A673 (cell line): ENCODE measurements at regions not wholly inside any gene's neighbourhood (a gene's known extent, or its start where the extent isn't known, plus 50 kb on each side); places are given as distances from the start of the nearest gene placed in this dataset.

ENCODE experiments used
- EZH2 ChIP-seq: fragments of 200-600 bp; sonication (generic); IDR thresholded peaks from 2 replicates; pipeline ENCODE4 v1.6.1; 2017; ENCODE audit warnings: borderline replicate concordance, low read depth, mild to moderate bottlenecking, mixed read lengths, antibody characterized with exemption, low read length; ENCODE audit not compliant: poor library complexity, severe bottlenecking
- TF ChIP-seq, protein P1 (sequence below): fragments of 300-800, 200-600 bp; sonication (generic); conservative IDR thresholded peaks from 2 replicates; pipeline ENCODE4 v1.5.1; 2017; ENCODE audit warnings: low read depth, mild to moderate bottlenecking, antibody characterized with exemption, low read length, moderate library complexity, mixed read lengths

DNA sequence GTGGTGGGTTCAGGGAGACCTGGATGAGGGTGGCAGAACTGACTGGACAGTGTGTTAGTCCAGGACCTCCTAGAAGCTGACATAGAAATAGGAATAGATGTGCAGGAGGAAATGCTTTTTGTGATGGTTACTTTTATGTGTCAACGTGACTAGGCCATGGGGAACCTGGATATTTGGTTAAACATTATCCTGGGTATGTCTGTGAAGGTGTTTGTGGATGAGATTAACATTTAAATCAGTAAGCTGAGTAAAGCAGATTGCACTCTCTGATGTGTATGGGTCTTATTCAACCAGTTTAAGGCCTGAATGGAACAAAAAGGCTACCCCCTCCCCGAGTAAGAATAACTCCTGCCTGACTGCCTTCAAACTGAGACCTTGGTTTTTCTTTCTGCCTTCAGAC, 219.3 kb downstream of the DHX35 start:
- TF ChIP-seq, protein P1, sequence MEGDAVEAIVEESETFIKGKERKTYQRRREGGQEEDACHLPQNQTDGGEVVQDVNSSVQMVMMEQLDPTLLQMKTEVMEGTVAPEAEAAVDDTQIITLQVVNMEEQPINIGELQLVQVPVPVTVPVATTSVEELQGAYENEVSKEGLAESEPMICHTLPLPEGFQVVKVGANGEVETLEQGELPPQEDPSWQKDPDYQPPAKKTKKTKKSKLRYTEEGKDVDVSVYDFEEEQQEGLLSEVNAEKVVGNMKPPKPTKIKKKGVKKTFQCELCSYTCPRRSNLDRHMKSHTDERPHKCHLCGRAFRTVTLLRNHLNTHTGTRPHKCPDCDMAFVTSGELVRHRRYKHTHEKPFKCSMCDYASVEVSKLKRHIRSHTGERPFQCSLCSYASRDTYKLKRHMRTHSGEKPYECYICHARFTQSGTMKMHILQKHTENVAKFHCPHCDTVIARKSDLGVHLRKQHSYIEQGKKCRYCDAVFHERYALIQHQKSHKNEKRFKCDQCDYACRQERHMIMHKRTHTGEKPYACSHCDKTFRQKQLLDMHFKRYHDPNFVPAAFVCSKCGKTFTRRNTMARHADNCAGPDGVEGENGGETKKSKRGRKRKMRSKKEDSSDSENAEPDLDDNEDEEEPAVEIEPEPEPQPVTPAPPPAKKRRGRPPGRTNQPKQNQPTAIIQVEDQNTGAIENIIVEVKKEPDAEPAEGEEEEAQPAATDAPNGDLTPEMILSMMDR: no peak
- TF ChIP-seq EZH2: no peak
